ENCODE measurements at regions not wholly inside any gene's neighbourhood (a gene's known extent, or its start where the extent isn't known, plus 50 kb on each side); places are given as distances from the start of the nearest gene placed in this dataset.

- TF ChIP-seq EZH2 (IDR thresholded peaks at IDR 0.05; ENCODE audit: borderline replicate concordance, low read depth, low read length, poor library complexity, severe bottlenecking) (no peak), CTCF (conservative IDR thresholded peaks at IDR 0.05; ENCODE audit: low read depth, low read length) (no peak)
Measured at GRCh38 chr14:106625186-106625585, 1098.8 kb downstream of the TMEM121 start.
